ENCODE measurements at regions not wholly inside any gene's neighbourhood (a gene's known extent, or its start where the extent isn't known, plus 50 kb on each side); places are given as distances from the start of the nearest gene placed in this dataset.
"Not testable (repeated sequence)": the region's sequence is repeated elsewhere in the genome, so short reads cannot be mapped to it uniquely, and the experiment has no call there.

DNA sequence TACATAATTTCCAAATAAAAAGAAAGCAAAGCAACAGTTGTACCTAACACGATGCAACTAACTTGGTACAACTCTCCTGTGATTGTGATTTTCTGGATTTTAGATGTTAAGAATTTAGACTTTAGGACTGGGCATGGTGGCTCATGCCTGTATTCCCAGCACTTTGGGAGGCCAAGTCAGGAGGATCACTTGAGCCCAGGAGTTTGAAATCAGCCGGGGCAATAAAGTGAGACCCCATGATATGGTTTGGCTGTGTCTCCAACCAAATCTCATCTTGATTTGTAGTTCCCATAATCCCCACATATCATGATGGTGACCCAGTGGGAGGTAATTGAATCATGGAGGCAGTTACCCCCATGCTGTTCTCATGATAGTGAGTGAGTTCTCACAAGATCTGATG, 5285.6 kb upstream of the TPTE start:
- TF ChIP-seq, protein P1, sequence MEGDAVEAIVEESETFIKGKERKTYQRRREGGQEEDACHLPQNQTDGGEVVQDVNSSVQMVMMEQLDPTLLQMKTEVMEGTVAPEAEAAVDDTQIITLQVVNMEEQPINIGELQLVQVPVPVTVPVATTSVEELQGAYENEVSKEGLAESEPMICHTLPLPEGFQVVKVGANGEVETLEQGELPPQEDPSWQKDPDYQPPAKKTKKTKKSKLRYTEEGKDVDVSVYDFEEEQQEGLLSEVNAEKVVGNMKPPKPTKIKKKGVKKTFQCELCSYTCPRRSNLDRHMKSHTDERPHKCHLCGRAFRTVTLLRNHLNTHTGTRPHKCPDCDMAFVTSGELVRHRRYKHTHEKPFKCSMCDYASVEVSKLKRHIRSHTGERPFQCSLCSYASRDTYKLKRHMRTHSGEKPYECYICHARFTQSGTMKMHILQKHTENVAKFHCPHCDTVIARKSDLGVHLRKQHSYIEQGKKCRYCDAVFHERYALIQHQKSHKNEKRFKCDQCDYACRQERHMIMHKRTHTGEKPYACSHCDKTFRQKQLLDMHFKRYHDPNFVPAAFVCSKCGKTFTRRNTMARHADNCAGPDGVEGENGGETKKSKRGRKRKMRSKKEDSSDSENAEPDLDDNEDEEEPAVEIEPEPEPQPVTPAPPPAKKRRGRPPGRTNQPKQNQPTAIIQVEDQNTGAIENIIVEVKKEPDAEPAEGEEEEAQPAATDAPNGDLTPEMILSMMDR (conservative IDR thresholded peaks at IDR 0.05) = not testable (repeated sequence)
- TF ChIP-seq ZFX (IDR thresholded peaks at IDR 0.05) = not testable (repeated sequence)
